Esophagus mucosa (tissue), 1 donor: ENCODE measurements at regions not wholly inside any gene's neighbourhood (a gene's known extent, or its start where the extent isn't known, plus 50 kb on each side); places are given as distances from the start of the nearest gene placed in this dataset.

Experiments
- ATAC-seq: fragments of 200-7000 bp; cut with Tn5 transposase; one replicate; pipeline ENCODE4 v1.9.1; 2020
- donor health status: DM: yes; HTN: yes; CAD: no.

DNA sequence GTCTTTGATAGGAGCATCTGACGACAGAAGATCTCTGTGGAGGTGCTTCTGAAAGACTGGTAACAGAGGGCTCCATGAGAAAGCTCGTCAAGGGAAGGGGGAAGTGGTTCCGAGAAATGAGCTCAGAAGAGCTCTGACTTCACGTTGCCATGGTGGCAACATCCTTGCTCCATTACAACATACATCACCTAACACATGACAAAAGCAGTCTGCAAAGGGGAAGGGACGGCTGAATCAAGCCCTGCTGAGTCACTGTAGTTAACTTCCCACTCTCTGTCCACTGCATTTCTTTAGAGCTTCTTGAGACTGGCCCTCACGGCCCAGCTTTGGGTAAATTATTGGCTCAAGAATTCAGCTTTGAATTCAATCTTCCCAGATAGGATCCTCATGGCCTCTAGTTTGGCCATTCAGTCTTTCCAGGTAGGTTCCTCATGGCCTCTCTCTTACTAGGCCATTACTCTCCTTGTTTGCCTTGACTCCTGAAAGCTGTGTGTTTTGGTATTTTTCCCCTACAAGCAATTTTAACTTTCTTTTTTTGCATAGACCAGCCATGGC is 88.0 kb upstream of the ZNF648 start:
- ATAC-seq, result peak; percentile 63

DNA sequence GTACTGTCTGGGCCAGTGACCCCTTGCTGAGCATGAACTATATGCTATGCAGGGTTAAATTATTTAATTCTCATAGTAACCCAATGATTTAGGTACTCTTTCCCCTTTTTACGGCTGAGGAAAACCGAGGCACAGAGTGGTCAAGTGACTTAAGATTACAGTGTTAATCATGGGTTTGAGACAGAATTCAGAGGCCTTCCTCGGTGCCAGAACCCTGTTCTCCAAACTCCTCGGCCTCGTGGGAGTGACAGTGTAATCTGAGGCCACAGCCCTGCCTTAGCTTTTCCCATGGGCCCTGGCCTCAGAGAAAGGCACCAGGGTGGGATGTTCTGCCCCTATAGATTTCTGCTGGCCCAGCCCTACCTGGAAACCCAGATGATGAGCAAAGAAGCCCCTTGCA is 86.4 kb upstream of the ZNF648 start:
- ATAC-seq, result no peak

DNA sequence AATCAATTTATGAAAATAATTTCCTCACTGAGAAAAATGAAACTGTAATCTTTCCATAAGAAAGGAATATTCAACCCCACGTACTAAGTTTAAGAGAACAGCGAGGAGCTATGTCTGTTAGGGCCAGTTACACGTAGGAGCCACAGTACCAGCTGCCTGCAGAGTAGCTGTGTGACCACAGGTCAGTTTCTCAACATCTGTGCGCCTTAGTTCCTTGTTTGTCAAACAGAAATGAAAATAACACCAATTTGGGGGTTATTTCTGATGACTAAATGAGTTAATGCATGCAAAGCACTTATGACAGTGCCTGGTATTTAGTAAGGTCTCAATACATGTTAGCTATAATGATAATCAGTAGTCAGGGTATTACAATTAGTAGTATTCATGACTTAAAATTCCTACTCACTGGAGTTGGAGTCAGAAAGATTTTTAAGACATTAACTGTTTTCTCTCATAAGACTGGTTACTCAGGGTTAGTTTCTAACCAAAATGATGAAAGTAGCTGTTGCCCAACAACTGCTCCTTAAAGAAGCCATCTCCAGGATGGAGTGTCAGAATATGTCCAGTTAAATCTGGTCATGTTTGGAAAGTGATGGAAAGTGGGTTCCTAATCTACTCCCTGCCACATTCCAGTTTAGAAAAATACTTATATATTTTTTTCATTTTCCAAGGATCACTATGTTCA is 85.8 kb upstream of the ZNF648 start:
- no peak for ATAC-seq

DNA sequence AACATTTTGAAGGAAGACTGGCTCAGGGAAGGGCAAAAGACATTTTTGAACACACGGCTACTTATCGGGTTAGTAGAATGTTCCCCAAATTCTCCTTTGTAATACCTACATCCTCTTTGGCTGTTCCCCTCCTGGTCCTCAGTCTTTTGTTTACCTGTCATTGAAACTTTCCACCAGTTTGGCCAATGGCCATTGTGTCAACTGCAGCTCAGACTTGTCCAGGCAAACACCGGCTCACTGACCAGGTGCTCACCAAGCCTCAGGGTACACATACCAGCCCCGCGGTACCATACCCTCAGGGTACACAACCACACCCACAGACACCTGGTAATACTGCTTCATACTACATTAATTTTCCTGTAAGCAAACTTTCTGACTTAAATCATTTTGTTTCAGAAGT is 84.8 kb upstream of the ZNF648 start:
- ATAC-seq, result no peak

DNA sequence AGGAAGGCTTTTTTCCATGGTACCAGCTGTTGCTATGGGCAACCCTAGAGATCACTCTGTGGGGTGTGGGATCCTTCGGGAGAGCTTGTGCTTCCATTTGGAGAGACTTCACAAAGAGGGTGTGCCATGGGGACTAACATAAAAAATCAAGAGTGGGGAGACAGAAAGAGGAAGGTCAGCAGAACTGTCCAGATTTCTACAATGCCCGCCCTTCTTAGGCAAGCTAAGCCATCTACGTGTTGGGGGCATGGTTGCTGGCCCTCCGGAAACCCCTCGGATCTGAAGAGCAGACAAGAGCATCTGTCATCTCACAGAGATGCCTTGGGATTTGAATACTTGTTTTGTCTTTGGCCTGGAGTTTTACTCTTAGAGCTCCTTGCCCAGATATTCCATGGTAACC is 83.9 kb upstream of the ZNF648 start:
- no peak for ATAC-seq

DNA sequence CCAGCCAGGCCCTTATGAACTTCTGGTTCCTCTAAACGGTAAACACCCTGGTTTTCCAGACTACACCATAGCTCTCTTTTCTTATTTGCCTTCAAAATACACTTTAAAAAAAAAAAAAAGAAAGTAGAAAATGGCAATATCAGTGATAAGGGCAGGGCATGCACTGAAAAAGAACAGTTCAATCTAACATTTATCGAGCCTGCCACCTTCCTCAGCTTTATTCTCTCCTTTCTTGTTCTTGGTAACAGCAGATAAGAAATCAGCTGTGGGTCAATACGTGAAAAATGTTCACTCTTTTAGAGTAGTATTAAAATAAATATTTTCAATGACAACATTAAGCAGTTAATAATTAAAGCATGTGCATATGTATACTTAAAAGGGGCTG is 83.1 kb upstream of the ZNF648 start:
- ATAC-seq, result no peak

DNA sequence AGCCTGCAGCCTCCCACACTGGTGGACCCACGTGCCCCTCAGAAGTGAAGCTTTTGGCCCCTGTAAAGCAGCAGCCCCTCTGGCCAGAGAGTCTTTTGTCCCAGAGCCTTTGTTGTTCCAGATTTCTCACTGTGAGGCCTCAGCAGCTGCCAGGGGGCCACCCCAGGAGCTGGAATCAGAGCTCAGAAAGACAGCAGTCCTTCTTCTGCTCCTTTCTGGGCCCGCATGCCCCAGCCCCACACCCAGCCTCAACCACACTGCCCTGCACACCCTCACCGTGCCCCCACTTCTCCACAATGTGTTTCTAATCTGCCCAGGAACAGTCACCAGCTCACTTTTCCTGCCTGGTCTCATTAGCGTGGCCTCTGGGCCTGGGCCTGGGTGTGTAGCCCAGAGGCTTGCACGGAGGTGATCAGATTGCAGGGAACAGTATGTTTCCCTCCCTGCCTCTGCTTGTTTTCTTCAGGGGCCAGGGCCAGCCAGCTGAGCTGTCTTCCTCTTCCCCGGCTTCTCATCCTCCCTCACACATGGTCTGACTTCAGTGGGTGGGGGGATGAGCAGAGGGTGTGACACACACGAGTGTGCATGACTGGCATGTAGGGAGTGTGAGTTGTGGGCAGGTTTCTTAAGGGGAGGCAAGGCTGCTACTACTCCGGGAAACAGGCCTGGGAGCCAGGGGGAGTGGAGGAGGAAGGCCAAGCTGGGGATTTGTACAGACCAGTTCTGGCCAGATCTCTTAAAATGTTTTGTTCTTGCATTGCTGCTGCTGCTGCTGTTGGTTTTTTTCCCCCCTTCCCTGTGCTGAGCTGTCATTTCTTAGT is 82.5 kb upstream of the ZNF648 start:
- peak; percentile 89 for ATAC-seq

DNA sequence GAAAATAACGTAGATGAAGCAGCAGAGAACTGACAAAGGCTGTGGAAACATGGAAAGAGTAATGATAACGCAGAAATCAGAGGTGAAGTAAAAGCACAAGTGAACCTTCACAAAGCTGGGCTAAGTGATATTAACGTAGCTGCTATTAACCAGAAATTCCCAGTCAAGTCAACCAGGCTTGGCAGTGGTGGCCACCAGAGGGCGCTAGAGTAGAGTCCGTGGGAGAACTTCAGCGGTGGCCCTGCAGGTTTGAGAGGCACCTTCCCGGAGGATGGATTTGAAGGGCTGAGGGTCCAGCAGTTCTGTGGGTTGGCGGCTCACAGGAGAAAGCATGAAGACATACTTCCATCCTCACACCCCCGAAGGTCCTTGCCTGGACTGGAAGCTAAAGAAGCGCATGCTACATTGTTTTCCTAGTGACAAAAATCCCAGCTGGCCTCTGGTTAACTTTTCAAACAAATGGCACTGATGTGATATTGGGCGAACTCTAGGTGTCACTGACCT is 81.7 kb upstream of the ZNF648 start:
- peak; percentile 72 for ATAC-seq

DNA sequence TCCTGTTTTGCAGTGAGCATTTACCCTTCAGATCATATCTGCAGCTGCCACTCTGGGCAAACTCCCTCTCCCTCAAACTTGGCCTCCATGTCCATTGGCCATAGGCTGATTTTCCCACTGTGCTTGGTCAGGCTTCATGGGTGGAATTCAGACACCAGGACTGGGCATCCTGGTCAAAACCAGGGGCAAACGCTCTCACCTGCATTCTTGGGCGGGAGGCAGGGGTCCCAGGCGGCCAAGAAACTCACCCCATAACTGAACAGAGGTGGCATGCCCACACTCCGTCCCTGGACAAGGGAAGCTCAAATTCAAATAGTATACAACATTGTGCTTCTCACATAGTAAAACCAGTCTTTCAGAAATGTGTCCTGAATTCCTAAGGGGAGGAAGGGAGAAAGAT is 81.1 kb upstream of the ZNF648 start:
- no peak for ATAC-seq

DNA sequence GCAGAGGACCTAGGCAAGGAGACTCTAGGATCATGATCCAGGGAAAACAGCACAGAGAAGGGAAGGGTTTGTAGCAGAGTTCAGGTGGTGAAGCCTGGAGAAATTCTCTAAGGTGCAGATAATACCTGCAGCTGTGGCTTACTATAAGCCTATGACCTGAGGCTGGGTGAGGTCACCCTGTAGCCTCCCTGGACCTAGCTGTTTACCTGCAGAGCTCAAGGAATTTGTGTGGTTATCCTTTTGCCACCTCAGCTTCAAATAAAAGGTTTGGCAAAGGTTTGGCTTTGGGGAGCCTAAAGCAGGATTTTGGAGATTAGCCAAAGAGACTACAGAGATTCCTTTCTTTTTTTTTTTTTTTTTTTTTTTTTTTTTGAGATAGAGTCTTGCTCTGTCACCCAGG is 79.5 kb upstream of the ZNF648 start:
- ATAC-seq, result no peak

DNA sequence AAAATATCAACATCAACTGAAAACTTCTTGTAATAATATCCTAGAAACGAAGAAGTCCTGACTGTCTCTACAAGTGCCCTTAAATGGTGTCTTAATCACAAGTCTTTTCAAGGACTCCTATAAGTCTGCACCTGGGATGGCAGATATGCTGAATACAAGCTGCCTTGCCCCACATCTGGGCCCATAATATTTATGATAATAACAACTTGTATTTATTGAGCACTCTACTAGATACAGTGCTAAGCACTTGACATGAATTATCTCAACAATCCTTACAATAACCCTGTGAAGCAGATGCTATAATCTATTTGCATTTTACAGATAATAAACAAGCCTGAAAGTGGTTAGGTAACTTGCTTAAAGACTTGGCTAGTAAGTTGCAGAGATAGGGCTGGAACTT is 78.0 kb upstream of the ZNF648 start:
- ATAC-seq, result no peak

DNA sequence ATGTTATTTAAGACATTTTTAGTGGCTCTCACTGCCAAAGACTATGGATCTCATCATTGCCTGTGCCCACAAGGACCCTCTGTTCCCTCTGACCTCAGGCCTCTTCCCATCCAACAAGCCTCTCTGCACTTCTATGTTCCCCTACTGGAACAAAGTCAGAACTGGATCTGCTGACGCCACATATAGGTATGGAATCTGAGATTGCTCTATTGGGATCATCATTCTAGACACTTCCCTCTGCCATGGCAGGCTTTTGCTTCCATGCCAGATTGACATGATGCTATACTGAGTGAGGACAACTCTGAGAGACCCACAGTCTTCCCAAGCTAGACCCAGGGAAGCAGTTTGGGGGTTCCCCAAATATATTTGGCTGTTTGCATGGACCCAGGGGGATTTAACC is 76.0 kb upstream of the ZNF648 start:
- no peak for ATAC-seq

DNA sequence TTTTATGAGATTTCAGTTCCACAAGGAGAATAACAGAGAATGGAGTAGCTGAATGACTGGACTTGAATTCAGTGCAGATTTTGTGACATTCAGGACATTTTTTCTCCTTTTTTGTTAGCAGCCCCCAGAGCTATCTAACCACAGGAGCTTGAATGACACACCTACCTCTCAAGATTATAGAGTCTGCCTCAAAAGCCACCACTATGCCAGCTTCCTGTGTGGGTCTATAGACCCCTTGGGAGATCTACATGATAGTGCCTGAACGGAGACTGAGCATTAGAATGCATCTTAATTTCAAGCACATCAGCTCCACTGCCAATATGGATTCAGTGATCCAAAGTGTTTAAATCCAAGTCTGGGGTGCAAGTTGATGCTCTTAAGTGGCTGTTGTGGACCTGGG is 74.4 kb upstream of the ZNF648 start:
- no peak for ATAC-seq

DNA sequence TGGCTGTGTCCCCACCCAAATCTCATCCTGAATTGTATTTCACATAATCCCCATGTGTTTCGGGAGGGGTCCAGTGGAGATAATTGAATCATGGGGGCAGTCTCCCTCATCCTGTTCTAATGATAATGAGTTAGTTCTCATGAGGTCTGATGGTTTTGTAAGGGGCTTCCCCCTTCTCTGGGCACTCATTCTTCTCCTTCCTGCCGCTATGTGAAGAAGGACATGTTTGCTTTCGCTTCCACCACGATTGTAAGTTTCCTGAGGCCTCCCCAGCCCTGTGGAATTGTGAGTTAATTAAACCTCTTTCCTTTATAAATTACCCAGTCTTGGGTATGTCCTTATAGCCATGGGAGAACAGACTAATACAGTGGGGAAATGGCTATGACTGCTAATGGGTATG is 72.7 kb upstream of the ZNF648 start:
- ATAC-seq, result no peak

DNA sequence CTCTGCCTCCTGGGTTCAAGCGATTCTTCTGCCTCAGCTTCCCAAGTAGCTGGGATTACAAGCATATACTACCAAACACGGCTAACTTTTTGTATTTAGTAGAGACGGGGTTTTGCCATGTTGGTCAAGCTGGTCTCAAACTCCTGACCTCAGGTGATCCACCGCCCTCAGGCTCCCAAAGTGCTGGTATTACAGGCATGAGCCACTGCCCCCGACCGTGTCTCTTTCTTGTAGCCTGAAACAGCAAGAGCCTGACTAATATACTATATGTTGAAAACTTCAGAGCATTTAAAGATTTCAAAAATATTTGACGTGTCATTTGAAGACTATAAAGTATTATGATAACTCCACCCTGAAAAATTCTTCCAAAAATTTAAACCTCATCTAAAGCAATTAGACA is 71.7 kb upstream of the ZNF648 start:
- ATAC-seq, result no peak

DNA sequence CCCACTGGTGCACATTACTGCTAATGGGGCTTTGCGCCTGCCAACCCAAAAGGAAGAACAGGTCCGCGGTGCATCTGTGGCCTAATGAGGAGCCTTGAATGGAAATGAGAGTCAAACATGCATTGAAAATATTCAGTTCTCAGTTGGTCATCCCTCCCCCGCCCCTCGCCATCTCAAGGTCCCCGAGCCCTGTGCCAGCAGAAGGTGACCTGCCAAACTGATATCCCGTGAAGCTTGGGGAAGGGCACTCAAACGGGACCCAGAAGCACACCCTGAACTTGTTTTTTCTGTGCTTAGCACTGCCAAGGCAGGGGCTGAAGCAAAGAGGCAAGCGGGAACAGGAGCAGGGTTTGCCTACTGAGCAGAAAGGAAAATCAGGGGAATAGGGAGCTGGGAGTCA is 67.9 kb upstream of the ZNF648 start:
- ATAC-seq, result no peak

DNA sequence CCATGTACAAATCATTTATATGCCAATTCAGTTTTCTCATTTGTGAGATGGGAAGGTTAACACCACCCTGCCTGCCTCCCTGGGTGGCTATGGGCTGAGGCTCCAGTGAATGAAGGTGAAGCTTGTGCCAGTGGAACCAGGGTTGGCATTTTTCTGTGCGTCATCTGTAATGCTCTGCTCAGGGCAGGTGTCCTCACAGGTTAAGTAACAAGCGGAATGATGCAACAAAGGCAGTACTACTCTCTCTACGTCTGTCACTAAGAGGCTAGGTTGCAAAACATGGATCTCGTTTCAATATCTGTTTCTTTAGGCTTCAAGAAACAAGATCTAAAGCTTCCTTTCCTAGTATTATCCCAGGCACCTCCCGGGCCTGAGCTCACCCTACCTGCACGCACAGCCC is 67.0 kb upstream of the ZNF648 start:
- peak; percentile 47 for ATAC-seq

DNA sequence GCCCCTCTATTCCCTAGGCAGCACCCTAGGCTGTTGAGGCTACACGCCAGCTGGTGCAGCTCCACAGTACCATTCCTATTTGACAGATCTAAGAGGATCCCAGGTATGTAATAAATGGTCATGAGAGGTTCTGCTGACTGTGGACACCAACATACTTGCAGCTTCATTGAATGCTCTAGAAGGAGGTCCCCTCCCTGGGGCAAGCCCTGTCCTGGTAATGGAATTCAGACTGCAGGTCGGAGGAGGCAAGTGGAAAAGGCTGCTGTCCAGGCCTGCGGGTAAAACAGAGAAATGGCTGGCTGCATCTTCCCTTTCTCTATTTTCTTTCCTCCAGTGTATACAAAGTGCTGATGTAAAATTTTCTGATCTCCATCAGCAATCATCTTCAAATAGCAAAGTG is 66.1 kb upstream of the ZNF648 start:
- no peak for ATAC-seq

DNA sequence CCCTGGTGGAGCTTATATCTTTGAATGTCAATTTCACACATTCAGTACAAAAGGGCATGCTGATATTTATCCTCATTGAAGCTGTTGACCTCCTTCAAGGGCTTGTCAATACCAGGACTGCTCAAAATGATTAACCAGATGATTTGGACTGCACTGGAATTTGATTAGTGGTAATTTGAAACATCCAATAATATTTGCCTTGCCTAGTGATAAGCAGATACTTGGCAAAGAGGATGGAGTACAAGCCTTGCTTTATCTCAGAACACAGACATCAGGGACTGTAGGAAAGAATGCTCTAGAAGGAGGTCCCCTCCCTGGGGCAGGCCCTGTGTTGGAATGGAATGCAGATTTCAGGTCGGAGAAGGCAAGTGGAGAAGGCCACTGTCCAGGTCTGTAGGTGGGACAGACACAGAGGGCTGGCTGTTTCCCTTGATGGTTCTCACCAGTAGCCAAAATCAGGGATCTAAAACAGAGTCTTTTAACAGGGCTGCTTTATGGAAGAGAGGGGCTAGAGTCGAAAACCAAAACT is 64.8 kb upstream of the ZNF648 start:
- ATAC-seq, result no peak

DNA sequence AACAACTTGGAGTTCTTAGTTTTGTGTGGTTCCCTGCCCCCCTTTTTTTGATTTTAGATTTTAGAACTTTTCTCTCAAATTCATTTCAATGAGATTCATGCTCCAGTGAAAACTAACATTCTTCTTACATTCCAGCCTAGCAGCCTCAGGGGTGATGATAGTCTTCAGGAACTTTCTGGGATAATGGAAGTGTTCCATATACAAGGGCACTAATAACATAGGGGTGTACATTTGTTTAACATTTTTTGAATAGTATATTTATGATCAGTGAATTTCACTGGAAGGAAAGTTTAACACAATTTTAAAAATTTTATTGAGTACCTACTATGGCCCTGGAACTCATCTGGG is 61.4 kb upstream of the ZNF648 start:
- ATAC-seq, result no peak

DNA sequence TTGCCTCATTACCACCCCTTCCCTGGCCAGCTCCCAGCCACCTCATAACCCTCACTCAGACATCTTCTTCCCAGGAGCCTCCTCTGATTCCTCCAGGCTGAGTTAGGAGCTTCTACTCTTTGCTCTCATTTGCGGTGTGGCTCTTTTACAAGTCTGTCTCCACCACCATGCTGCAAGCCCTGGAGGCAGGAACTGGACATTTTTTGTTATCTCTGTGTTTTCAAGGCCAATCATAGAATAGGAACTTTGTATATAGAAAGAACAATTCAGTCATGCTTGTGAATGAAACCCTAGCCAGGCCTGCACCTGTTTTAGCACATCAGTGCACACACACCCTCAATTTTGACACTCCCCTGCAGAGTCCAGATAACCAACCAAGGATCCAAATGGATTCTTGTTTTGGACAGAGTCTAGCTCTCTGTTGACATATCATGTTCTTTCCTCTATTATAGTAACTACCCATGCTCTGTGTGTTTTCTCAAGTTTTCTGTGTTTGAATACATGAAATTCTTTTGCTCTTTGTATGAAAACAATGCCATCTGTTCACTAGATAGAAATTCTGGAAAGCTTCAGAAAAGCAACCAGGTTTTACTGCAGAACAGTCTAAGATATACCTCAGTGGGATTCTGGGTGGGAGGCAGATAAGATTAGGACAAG is 60.9 kb upstream of the ZNF648 start:
- no peak for ATAC-seq

DNA sequence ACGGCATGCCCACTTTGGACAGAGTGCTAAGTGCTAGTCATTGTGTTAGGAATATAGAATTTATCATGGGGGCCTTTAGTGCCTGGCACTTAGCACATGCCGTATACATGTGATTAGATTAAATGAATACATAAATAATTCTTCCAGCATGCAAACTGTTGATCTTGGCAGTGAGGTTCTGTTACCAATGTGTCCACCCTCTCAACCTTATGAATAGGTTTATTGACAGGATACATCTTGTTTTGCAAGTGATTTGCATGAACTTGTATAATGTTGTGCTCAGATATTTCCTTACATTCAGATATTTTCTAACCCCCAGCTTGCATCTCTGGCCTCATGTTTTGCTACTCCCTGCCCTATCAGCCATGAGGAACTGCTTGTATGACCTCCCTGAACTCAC is 60.3 kb upstream of the ZNF648 start:
- peak; percentile 20 for ATAC-seq
